Osteocyte (in vitro differentiated cells): ENCODE measurements at regions not wholly inside any gene's neighbourhood (a gene's known extent, or its start where the extent isn't known, plus 50 kb on each side); places are given as distances from the start of the nearest gene placed in this dataset.

Experiments
- DNase-seq: peaks from one replicate; pipeline ENCODE4 v3.0.0; 2021; ENCODE audit warnings: mixed read lengths; ENCODE audit not compliant: unreplicated experiment; ENCODE audit errors: extremely low spot score
- H3K27ac Mint-ChIP-seq: one replicate; pipeline ENCODE4 v1.8.0; 2021; ENCODE audit warnings: mild to moderate bottlenecking, mixed read lengths; ENCODE audit not compliant: unreplicated experiment
- H3K27me3 Mint-ChIP-seq: one replicate; pipeline ENCODE4 v1.8.0; 2021; ENCODE audit warnings: mixed read lengths; ENCODE audit not compliant: unreplicated experiment
- H3K36me3 Mint-ChIP-seq: one replicate; pipeline ENCODE4 v1.8.0; 2021; ENCODE audit warnings: mixed read lengths; ENCODE audit not compliant: unreplicated experiment
- H3K4me1 Mint-ChIP-seq: one replicate; pipeline ENCODE4 v1.8.0; 2021; ENCODE audit warnings: mixed read lengths; ENCODE audit not compliant: unreplicated experiment
- H3K4me3 Mint-ChIP-seq: one replicate; pipeline ENCODE4 v1.8.0; 2021; ENCODE audit warnings: mild to moderate bottlenecking, moderate library complexity, mixed read lengths; ENCODE audit not compliant: unreplicated experiment
- H3K9me3 Mint-ChIP-seq: one replicate; pipeline ENCODE4 v1.8.0; 2021; ENCODE audit warnings: mixed read lengths; ENCODE audit not compliant: unreplicated experiment
- TF ChIP-seq, protein P1 (sequence below): fragments of 200-600 bp; sonication (generic); IDR thresholded peaks from 2 replicates; pipeline ENCODE4 v1.5.0; 2021; ENCODE audit warnings: antibody characterized with exemption, mild to moderate bottlenecking, moderate library complexity

DNA sequence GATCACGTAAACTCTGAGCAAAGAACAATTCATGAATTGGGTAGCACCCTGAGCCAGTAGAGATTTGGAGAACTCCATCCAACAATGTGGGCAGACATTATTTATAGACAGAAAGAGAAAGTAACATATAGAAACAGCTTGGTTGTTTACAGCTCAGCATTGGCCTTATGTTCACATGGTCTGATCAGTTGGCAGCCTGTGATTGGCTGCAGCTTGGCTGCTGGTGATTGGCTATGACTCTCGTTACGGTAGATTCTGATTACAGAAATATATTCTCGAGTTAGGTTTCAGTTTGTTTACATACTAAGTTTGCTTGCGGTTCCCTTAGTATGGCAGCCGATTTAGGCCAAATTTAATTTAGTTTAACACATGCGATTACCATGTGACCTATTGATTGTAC lies 663.4 kb downstream of the RAPGEF2 start:
- no peaks in the 10 kb centered on the region for H3K36me3 Mint-ChIP-seq
- peaks cover 57% of the 10 kb centered on the region for H3K4me1 Mint-ChIP-seq

DNA sequence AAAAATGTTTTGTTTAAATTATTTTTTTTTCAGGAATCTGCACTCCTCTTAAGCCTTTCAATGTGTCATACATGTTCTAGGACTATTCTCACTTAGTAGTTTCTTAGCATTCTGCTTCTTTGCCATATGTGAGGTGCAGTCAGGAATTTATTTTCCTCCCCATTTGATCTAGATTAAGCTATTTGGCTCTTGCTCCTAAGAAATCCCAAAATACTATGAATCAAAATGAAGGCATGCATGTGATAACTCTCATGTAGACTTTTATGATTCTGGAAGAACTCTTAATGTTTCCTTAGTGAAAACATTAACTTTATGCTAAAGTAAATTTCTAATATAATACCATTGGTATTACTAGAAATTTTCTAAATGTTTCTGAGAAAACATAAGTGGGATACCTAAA lies 664.5 kb downstream of the RAPGEF2 start:
- H3K9me3 Mint-ChIP-seq, result no peaks in the 10 kb centered on the region
- no peaks in the 10 kb centered on the region for H3K36me3 Mint-ChIP-seq
- peaks cover 57% of the 10 kb centered on the region for H3K4me1 Mint-ChIP-seq
- no peak overlapping the region for H3K27ac Mint-ChIP-seq
- TF ChIP-seq, protein P1, sequence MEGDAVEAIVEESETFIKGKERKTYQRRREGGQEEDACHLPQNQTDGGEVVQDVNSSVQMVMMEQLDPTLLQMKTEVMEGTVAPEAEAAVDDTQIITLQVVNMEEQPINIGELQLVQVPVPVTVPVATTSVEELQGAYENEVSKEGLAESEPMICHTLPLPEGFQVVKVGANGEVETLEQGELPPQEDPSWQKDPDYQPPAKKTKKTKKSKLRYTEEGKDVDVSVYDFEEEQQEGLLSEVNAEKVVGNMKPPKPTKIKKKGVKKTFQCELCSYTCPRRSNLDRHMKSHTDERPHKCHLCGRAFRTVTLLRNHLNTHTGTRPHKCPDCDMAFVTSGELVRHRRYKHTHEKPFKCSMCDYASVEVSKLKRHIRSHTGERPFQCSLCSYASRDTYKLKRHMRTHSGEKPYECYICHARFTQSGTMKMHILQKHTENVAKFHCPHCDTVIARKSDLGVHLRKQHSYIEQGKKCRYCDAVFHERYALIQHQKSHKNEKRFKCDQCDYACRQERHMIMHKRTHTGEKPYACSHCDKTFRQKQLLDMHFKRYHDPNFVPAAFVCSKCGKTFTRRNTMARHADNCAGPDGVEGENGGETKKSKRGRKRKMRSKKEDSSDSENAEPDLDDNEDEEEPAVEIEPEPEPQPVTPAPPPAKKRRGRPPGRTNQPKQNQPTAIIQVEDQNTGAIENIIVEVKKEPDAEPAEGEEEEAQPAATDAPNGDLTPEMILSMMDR, result no peak
- DNase-seq, result no peak
- H3K27me3 Mint-ChIP-seq, result no peaks in the 10 kb centered on the region
- no peak overlapping the region for H3K4me3 Mint-ChIP-seq

More for the DNA sequence above, 663.4 kb downstream of the RAPGEF2 start:
- no peak overlapping the region for H3K4me3 Mint-ChIP-seq
- no peak for DNase-seq
- H3K9me3 Mint-ChIP-seq, result no peaks in the 10 kb centered on the region
- H3K27me3 Mint-ChIP-seq, result no peaks in the 10 kb centered on the region
- H3K27ac Mint-ChIP-seq, result peak overlapping the region; percentile 2
- TF ChIP-seq, protein P1, result no peak

DNA sequence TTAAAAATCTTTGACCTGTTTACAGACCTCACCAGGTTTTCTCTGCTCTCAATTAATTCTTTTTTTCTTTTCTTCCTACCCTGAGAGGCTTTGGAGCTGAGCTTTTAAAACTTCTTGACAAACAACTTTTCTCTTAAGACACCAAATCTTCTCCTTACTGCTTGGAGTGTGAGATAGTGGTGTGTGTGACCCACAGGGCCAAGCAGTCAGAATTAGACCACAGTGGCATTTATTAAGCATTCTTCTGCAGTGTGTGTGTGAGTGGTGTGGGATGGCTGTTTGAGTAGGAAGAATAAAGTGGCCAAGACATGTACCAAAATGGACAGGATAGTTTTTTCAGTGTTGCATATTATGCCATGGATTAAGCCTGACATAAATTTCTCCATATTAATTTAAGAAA lies 665.1 kb downstream of the RAPGEF2 start:
- Mint-ChIP-seq H3K27me3 (no peaks in the 10 kb centered on the region), H3K36me3 (no peaks in the 10 kb centered on the region), H3K4me3 (no peak overlapping the region), H3K4me1 (peaks cover 57% of the 10 kb centered on the region), H3K9me3 (no peaks in the 10 kb centered on the region), H3K27ac (peak overlapping the region; percentile 66)
- DNase-seq, result no peak
- TF ChIP-seq, protein P1, result no peak

DNA sequence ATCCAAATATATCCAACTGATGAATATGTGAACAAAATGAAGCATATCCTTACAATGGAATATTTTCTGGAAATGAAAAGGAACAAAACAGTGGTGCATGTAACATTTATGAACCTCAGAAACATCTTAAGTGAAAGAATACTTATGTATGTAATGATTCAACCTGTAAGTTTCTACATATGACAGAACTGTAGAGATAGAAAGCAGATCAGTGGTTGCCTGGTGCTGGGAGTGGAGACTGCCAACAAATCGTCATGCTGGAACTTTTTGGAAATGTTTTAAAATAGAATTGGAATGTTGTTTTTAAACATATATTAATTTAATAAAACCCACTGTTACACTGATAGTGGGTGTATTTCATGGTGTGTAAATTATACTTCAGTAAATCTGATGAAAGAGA lies 667.5 kb downstream of the RAPGEF2 start:
- Mint-ChIP-seq H3K4me3 (peak overlapping the region; percentile 59), H3K27me3 (no peaks in the 10 kb centered on the region), H3K36me3 (no peaks in the 10 kb centered on the region), H3K9me3 (no peaks in the 10 kb centered on the region), H3K4me1 (peaks cover 45% of the 10 kb centered on the region), H3K27ac (peak overlapping the region; percentile 70)
- no peak for DNase-seq
- TF ChIP-seq, protein P1, result no peak

DNA sequence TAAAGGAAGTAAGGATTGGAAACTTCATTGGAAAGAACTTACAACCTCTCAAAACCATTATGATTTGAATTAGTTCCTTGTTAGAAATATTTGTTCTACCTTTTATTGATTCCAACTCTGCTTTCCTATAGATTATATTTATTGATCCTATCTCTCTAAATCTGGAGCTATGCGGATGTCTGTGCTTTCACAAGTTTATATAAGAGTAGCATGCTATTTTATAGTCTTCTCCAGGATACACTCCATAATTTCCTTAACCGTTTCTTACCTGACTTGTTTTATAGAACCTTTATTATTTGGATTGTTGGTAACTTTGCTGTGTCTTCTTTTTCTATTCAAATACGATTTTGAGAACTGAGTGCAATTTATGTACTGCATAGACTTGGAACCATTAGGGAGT lies 668.1 kb downstream of the RAPGEF2 start:
- no peaks in the 10 kb centered on the region for H3K9me3 Mint-ChIP-seq
- peaks cover 39% of the 10 kb centered on the region for H3K4me1 Mint-ChIP-seq
- no peaks in the 10 kb centered on the region for H3K27me3 Mint-ChIP-seq
- no peak for DNase-seq
- peak overlapping the region; percentile 70 for H3K27ac Mint-ChIP-seq
- no peaks in the 10 kb centered on the region for H3K36me3 Mint-ChIP-seq
- H3K4me3 Mint-ChIP-seq, result no peak overlapping the region
- TF ChIP-seq, protein P1, result no peak
